SK-N-MC (cell line): ENCODE measurements at regions not wholly inside any gene's neighbourhood (a gene's known extent, or its start where the extent isn't known, plus 50 kb on each side); places are given as distances from the start of the nearest gene placed in this dataset.

Source experiments
- DNase-seq: peaks from one replicate; pipeline ENCODE4 v3.0.0-alpha.2; 2011; ENCODE audit warnings: low read depth, low spot score
- H3K27ac ChIP-seq: fragments of 200-600 bp; sonication (generic); 2 replicates; pipeline ENCODE4 v1.5.1; 2016; ENCODE audit warnings: mixed run types
- H3K36me3 ChIP-seq: fragments of 200-600 bp; sonication (generic); 2 replicates; pipeline ENCODE4 v1.6.1; 2017; ENCODE audit warnings: antibody characterized with exemption, low read length, mixed read lengths; ENCODE audit not compliant: insufficient read depth
- H3K4me3 ChIP-seq: fragments of 200-600 bp; sonication (generic); 2 replicates; pipeline ENCODE4 v1.5.1; 2016
- H3K9ac ChIP-seq: fragments of 200-600 bp; sonication (generic); 2 replicates; pipeline ENCODE4 v1.8.0; 2017; ENCODE audit warnings: mixed run types, mixed read lengths; ENCODE audit not compliant: insufficient read length
- H3K9me3 ChIP-seq: fragments of 200-600 bp; sonication (generic); 2 replicates; pipeline ENCODE4 v1.6.1; 2017; ENCODE audit warnings: low read depth, mild to moderate bottlenecking, antibody characterized with exemption, low read length, moderate library complexity, mixed read lengths
- EZH2 ChIP-seq: fragments of 200-600 bp; sonication (generic); IDR thresholded peaks from one replicate; pipeline ENCODE4 v1.6.1; 2017; ENCODE audit warnings: antibody characterized with exemption
- FOXP2 ChIP-seq: optimal IDR thresholded peaks from 2 replicates; pipeline ENCODE3; 2011; ENCODE audit warnings: mild to moderate bottlenecking, moderate library complexity; ENCODE audit not compliant: insufficient read depth; ENCODE audit errors: extremely low read length, control extremely low read depth
- POLR2AphosphoS5 ChIP-seq: IDR thresholded peaks from 2 replicates; pipeline ENCODE4 v1.6.1; 2012; ENCODE audit warnings: mild to moderate bottlenecking, low read depth, low read length, borderline replicate concordance

GRCh38 chr2:221085936-221086335 lies 486.2 kb downstream of the EPHA4 start:
- no peak overlapping the region for H3K9ac ChIP-seq
- TF ChIP-seq EZH2 (no peak), FOXP2 (no peak)
- H3K36me3 ChIP-seq, result no peaks in the 10 kb centered on the region
- no peak overlapping the region for H3K4me3 ChIP-seq
- no peak for DNase-seq
- H3K9me3 ChIP-seq, result no peaks in the 10 kb centered on the region
- no peak overlapping the region for H3K27ac ChIP-seq

GRCh38 chr2:221087779-221088178 lies 484.3 kb downstream of the EPHA4 start:
- H3K36me3 ChIP-seq, result no peaks in the 10 kb centered on the region
- no peak overlapping the region for H3K4me3 ChIP-seq
- no peak for TF ChIP-seq POLR2AphosphoS5
- no peak for TF ChIP-seq EZH2
- no peak for TF ChIP-seq FOXP2
- DNase-seq, result no peak
- H3K9ac ChIP-seq, result no peak overlapping the region
- no peak overlapping the region for H3K27ac ChIP-seq
- H3K9me3 ChIP-seq, result no peaks in the 10 kb centered on the region

GRCh38 chr2:221088506-221088905 lies 483.6 kb downstream of the EPHA4 start:
- no peak overlapping the region for H3K4me3 ChIP-seq
- H3K9ac ChIP-seq, result no peak overlapping the region
- H3K27ac ChIP-seq, result no peak overlapping the region
- no peaks in the 10 kb centered on the region for H3K36me3 ChIP-seq
- no peaks in the 10 kb centered on the region for H3K9me3 ChIP-seq
- no peak for DNase-seq
- no peak for TF ChIP-seq FOXP2
- no peak for TF ChIP-seq EZH2
- no peak for TF ChIP-seq POLR2AphosphoS5

GRCh38 chr2:221095356-221095755 lies 476.7 kb downstream of the EPHA4 start:
- no peaks in the 10 kb centered on the region for H3K9me3 ChIP-seq
- H3K36me3 ChIP-seq, result no peaks in the 10 kb centered on the region
- no peak overlapping the region for H3K4me3 ChIP-seq
- TF ChIP-seq EZH2 (no peak), POLR2AphosphoS5 (no peak), FOXP2 (no peak)
- no peak overlapping the region for H3K9ac ChIP-seq
- H3K27ac ChIP-seq, result no peak overlapping the region
- no peak for DNase-seq

GRCh38 chr2:221096706-221097567 lies 475.2 kb downstream of the EPHA4 start:
- Histone ChIP-seq H3K27ac (no peak overlapping the region), H3K36me3 (no peaks in the 10 kb centered on the region), H3K9me3 (no peaks in the 10 kb centered on the region)

GRCh38 chr2:221097568-221097915 lies 474.6 kb downstream of the EPHA4 start:
- no peak for DNase-seq
- Histone ChIP-seq H3K27ac (no peak overlapping the region), H3K9me3 (no peaks in the 10 kb centered on the region), H3K36me3 (no peaks in the 10 kb centered on the region), H3K9ac (no peak overlapping the region), H3K4me3 (no peak overlapping the region)
- TF ChIP-seq FOXP2 (no peak), POLR2AphosphoS5 (no peak), EZH2 (no peak)

More at GRCh38 chr2:221096706-221097567, 475.2 kb downstream of the EPHA4 start:
- no peak for DNase-seq
- H3K4me3 ChIP-seq, result no peak overlapping the region
- TF ChIP-seq FOXP2 (no peak), POLR2AphosphoS5 (no peak)
- no peak overlapping the region for H3K9ac ChIP-seq

- no peaks in the 10 kb centered on the region for H3K9me3 ChIP-seq
- no peak overlapping the region for H3K4me3 ChIP-seq
- H3K36me3 ChIP-seq, result no peaks in the 10 kb centered on the region
- H3K27ac ChIP-seq, result no peak overlapping the region
- no peak overlapping the region for H3K9ac ChIP-seq
- DNase-seq, result no peak
- no peak for TF ChIP-seq FOXP2
- TF ChIP-seq POLR2AphosphoS5, result no peak
- no peak for TF ChIP-seq EZH2
Measured at GRCh38 chr2:221097949-221098348, 474.2 kb downstream of the EPHA4 start.

- no peak overlapping the region for H3K9ac ChIP-seq
- no peaks in the 10 kb centered on the region for H3K36me3 ChIP-seq
- H3K27ac ChIP-seq, result no peak overlapping the region
- TF ChIP-seq POLR2AphosphoS5 (no peak), EZH2 (no peak), FOXP2 (no peak)
- no peak overlapping the region for H3K4me3 ChIP-seq
- H3K9me3 ChIP-seq, result no peaks in the 10 kb centered on the region
- DNase-seq, result no peak
Measured at GRCh38 chr2:221100467-221101089, 471.5 kb downstream of the EPHA4 start.
